Osteocyte (in vitro differentiated cells): ENCODE measurements at regions not wholly inside any gene's neighbourhood (a gene's known extent, or its start where the extent isn't known, plus 50 kb on each side); places are given as distances from the start of the nearest gene placed in this dataset.

Source experiments
- DNase-seq: peaks from one replicate; pipeline ENCODE4 v3.0.0; 2021; ENCODE audit warnings: mixed read lengths; ENCODE audit not compliant: unreplicated experiment; ENCODE audit errors: extremely low spot score
- H3K27ac Mint-ChIP-seq: one replicate; pipeline ENCODE4 v1.8.0; 2021; ENCODE audit warnings: mild to moderate bottlenecking, mixed read lengths; ENCODE audit not compliant: unreplicated experiment
- H3K27me3 Mint-ChIP-seq: one replicate; pipeline ENCODE4 v1.8.0; 2021; ENCODE audit warnings: mixed read lengths; ENCODE audit not compliant: unreplicated experiment
- H3K36me3 Mint-ChIP-seq: one replicate; pipeline ENCODE4 v1.8.0; 2021; ENCODE audit warnings: mixed read lengths; ENCODE audit not compliant: unreplicated experiment
- H3K4me1 Mint-ChIP-seq: one replicate; pipeline ENCODE4 v1.8.0; 2021; ENCODE audit warnings: mixed read lengths; ENCODE audit not compliant: unreplicated experiment
- H3K4me3 Mint-ChIP-seq: one replicate; pipeline ENCODE4 v1.8.0; 2021; ENCODE audit warnings: mild to moderate bottlenecking, moderate library complexity, mixed read lengths; ENCODE audit not compliant: unreplicated experiment
- H3K9me3 Mint-ChIP-seq: one replicate; pipeline ENCODE4 v1.8.0; 2021; ENCODE audit warnings: mixed read lengths; ENCODE audit not compliant: unreplicated experiment
- TF ChIP-seq, protein P1 (sequence below): fragments of 200-600 bp; sonication (generic); IDR thresholded peaks from 2 replicates; pipeline ENCODE4 v1.5.0; 2021; ENCODE audit warnings: antibody characterized with exemption, mild to moderate bottlenecking, moderate library complexity

DNA sequence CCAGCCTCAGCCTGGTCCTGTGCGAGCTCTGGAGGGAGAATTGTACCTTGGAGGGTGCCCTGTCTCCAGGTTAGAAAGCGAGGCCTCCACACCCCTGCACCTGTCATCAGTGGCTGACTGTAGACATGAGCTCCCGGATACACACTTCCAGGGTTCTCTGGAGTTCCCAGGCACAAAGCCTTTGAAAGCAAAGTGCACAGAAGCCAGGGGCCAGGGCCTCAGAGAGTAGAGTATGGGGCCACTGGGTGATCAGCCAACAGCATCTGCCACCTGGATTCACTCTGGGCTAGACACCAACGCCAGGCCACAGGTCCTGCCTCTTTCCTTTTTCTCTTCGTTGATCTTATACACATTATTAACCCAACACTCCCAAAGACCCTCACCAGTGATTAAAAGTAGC lies 239.4 kb upstream of the HDAC4 start:
- TF ChIP-seq, protein P1, sequence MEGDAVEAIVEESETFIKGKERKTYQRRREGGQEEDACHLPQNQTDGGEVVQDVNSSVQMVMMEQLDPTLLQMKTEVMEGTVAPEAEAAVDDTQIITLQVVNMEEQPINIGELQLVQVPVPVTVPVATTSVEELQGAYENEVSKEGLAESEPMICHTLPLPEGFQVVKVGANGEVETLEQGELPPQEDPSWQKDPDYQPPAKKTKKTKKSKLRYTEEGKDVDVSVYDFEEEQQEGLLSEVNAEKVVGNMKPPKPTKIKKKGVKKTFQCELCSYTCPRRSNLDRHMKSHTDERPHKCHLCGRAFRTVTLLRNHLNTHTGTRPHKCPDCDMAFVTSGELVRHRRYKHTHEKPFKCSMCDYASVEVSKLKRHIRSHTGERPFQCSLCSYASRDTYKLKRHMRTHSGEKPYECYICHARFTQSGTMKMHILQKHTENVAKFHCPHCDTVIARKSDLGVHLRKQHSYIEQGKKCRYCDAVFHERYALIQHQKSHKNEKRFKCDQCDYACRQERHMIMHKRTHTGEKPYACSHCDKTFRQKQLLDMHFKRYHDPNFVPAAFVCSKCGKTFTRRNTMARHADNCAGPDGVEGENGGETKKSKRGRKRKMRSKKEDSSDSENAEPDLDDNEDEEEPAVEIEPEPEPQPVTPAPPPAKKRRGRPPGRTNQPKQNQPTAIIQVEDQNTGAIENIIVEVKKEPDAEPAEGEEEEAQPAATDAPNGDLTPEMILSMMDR: no peak
- H3K27ac Mint-ChIP-seq: no peak overlapping the region

DNA sequence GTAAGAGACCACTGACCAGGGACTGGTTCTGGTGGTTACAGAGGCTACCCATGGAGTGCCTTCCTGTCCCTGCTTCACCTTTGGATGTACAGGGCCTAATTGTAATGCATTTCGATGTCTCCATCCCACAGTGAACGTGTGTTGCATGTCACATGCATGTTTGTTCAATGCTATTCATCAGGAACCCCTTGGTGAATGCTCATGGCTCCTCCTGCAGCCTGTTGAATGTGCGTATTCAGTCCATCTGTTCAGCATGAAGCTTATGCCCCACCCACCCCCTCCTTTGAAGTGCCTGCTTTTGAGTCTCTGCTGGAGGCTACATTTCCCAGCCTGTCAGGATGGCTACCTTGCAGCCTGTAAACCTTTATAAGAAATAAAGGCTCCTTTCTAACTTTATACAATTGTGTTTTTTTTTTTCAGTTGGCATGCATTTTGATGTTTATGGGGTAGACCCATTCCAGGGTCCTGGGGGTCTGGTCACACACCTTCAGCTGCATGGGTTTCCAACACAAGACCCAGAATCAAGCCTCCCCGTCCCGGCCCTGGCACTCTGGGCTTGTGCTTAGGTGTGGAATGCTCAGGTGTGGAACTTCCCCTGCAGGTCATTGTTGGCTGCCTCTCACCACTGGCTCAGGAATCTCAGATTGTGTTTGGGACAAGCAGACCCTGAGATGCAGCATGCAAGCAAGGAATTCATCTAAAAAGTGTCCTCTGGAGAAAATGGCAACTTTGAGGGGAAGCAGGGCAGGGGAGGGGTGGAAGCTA lies 238.8 kb upstream of the HDAC4 start:
- Mint-ChIP-seq H3K27ac (no peak overlapping the region), H3K4me3 (no peak overlapping the region), H3K36me3 (no peaks in the 10 kb centered on the region), H3K4me1 (no peaks in the 10 kb centered on the region), H3K27me3 (no peaks in the 10 kb centered on the region), H3K9me3 (no peaks in the 10 kb centered on the region)
- peak; percentile 56 for DNase-seq
- TF ChIP-seq, protein P1: no peak

More for the DNA sequence above, 239.4 kb upstream of the HDAC4 start:
- no peaks in the 10 kb centered on the region for H3K36me3 Mint-ChIP-seq
- peak; percentile 73 for DNase-seq
- H3K4me3 Mint-ChIP-seq: no peak overlapping the region
- H3K9me3 Mint-ChIP-seq: no peaks in the 10 kb centered on the region
- no peaks in the 10 kb centered on the region for H3K27me3 Mint-ChIP-seq
- no peaks in the 10 kb centered on the region for H3K4me1 Mint-ChIP-seq

DNA sequence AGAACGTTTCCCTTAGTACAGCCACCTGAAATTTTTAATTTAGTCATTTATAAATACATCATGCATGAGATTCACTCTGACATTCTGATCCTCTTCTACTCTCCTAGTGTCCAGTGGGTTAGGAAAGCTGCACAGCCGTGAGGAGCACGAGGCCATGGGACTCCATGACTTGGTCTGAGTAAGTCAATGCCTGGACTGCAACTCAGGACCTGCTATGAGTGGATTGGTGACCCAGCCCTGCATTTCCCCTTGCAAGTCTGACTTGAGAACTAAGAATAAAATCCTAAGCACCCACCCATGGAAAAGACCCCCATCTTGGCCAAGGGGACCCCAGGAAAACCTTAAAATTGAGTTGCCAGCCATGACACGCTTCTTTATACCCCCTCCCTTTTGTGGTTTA lies 237.6 kb upstream of the HDAC4 start:
- Mint-ChIP-seq H3K27ac (no peak overlapping the region), H3K27me3 (no peaks in the 10 kb centered on the region), H3K36me3 (no peaks in the 10 kb centered on the region), H3K4me1 (no peaks in the 10 kb centered on the region), H3K9me3 (peaks cover 3% of the 10 kb centered on the region), H3K4me3 (no peak overlapping the region)
- TF ChIP-seq, protein P1: no peak
- no peak for DNase-seq

DNA sequence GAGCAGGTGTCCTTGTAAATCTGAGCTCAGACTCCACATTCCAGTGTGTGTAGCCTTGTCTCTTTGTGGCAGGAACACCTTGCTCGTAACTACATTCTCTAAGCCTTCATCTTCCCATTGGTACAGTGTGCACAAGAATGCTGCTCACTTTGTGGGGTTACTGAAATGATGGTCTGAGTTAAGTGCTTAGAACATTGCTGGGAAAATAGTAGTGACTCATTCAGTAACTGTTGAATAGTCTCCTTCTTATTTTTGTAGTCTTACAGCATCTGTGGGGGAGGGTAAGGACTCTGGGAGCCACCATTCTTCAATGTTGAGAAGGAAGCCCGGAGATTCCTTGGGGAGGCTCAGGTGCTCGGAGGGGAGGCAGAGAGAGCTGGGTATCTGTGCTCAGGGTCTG lies 236.0 kb upstream of the HDAC4 start:
- Mint-ChIP-seq H3K27me3 (no peaks in the 10 kb centered on the region), H3K4me1 (no peaks in the 10 kb centered on the region), H3K9me3 (peaks cover 7% of the 10 kb centered on the region), H3K36me3 (no peaks in the 10 kb centered on the region), H3K27ac (no peak overlapping the region), H3K4me3 (no peak overlapping the region)
- DNase-seq: no peak
- TF ChIP-seq, protein P1: no peak

DNA sequence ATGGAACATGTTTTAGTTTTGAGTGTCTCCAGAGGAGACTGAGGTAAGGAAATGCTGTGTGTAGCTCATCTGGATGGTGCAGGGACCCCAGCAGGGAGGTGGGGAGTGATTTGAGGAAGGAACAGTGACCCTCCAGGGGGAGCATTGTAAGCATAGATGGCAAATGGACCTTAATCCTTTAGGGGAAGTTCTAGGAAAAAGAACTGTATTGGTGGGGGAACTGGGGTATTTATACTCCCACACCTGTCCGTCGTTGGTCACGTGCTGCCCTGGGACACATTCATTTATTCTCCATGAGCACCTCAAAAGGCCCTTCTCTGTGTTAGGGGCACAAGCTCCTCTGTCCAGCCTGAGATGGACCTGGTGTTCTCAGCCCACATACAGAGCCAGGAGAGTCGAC lies 233.9 kb upstream of the HDAC4 start:
- no peak overlapping the region for H3K27ac Mint-ChIP-seq
- H3K36me3 Mint-ChIP-seq: no peaks in the 10 kb centered on the region
- peaks cover 8% of the 10 kb centered on the region for H3K9me3 Mint-ChIP-seq
- H3K27me3 Mint-ChIP-seq: no peaks in the 10 kb centered on the region
- no peak overlapping the region for H3K4me3 Mint-ChIP-seq
- TF ChIP-seq, protein P1: no peak
- H3K4me1 Mint-ChIP-seq: no peaks in the 10 kb centered on the region
- DNase-seq: no peak
